GM18870 (cell line): ENCODE measurements at regions not wholly inside any gene's neighbourhood (a gene's known extent, or its start where the extent isn't known, plus 50 kb on each side); places are given as distances from the start of the nearest gene placed in this dataset.

Experiments used
- ATAC-seq: cut with Tn5 transposase; IDR thresholded peaks from one replicate; pipeline ENCODE4 v1.9.1; 2021; ENCODE audit warnings: moderate library complexity; ENCODE audit not compliant: unreplicated experiment

- no peak for ATAC-seq
Observed at GRCh38 chr18:67710639-67711038, 194.1 kb upstream of the DSEL start.

DNA sequence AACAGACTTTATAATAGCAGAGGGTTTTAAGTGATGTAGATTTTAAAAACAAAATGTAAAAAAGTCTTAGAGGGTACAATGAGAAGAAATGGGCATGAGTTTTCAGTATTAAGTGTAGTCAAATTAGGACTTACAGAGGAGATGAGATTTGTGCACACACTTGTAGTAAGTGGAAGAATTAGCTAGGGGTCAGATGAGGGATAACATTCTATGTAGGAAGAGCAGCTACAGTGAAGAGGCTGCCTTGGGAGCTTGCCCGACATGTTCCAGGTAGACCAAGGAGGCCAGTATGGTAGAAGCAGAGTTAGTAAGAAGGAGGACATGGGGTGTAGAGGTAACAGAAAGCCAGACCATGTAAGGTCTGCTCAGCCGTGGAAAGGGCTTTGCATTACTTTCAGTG, 189.2 kb upstream of the DSEL start:
- ATAC-seq, result no peak

DNA sequence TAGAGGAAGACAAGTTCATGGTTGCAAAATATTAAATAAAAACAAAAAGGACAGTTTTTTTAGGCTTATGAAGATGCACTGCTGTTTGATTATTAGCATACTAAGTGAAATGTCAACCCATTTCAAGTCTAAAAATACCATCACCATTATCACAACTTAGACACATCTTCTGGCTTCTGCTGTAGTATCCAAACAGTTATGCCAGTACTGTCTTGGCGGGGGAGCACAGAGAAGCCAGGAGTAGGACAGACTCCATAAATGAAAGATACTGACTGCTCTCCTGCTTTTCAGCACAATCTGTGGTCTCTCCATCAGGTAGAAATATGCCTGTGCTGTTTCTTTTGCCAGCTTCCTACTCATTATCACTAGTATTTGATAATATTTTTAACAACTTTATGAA, 179.2 kb upstream of the DSEL start:
- ATAC-seq, result no peak

DNA sequence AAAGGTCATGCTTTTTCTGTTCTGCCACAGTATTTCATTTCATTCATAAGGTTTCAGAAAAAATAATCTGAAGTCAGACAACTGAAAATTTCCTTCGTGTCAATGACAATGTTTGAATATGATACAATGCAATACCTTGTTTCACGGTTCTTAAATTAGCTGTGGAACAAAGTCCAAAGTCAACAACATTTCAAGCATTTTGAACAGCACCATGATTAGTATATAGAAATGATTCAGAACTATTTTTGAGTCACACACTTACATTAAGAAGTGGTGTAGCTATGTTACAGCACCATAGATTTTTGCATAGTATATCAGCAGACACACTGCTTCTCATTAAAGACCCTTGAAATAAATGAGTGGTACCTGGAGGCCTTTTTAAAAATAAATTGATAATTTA, 178.3 kb upstream of the DSEL start:
- no peak for ATAC-seq

DNA sequence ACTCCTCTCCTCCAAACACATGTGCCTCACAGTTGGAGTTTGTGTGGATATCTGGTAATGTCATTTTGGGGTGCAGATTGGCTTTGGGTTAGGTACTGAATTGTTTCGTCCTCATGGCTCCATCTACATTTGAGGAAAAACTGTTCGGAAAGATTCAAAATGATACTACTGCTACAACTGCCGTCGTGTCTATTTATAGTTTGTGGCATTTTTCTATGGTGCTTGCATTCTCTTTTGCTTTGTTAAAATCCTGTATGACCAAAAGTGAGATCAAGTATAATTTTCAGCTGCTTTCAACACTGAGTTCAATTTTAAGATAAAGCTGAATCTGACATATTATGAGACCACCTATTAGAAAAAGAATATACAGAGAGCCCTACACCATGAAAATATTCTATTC, 176.3 kb upstream of the DSEL start:
- ATAC-seq, result no peak

GRCh38 chr18:67682516-67682915, 166.0 kb upstream of the DSEL start:
- no peak for ATAC-seq

- no peak for ATAC-seq
Observed at GRCh38 chr18:67677489-67677888, 161.0 kb upstream of the DSEL start.

DNA sequence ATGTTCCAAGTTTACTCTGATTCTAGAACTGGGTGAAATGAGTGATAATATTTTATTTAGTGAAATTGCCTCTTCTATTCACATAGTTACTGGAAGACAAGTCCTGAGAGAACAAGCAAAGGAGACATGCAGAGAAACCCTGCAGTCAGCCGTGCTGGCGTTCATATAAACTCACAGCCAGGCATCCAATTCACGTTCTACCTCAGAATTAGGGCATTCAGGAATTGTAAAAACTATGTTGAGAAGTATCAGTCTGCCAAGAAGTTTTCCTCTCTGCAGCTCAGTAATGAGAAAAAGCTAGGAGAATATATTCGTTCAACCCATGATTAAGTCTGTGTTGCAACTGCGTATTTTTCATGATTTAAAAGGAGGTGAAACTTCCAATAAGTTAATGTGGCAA, 156.2 kb upstream of the DSEL start:
- ATAC-seq, result no peak

DNA sequence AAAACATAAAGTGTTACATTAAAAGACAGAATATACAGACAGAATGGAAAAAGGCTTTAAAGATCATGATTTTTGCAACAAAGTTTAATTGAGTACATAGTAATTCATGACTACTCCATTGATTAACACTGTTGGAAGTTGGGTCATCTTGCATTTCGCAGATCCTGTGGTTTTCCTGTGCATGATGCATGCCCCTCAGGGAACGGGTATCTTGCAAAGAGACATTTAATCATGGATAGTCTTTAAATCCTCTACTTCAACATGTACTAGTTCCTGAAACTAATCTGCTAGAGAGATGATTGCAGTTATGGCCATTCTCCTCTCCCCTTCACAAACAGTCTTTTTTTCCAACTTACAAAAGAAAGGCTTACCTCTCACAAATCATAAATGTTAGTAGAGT, 155.6 kb upstream of the DSEL start:
- ATAC-seq, result no peak

DNA sequence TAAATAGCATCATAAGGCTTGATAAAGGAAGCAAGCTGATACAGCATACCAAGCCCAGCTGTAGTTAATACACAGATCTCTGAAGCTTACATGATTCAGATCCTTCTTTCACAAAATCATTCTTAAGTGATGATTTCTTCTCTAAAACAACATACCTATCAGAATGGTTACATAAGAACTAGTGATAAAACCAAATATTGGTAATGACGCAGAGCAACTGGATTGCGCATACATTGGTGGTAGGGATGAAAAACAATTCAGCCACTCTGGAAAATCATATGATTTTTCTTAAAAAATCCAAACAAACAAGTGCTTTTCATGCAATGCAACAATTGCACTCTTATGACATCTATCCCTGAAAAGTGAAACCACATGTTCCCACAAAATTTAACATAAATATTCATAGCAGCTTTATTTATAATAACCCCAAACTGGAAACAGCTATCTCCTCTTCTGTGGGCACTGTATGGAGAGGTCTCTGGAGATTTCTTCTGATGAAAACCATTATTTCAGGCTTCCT, 153.6 kb upstream of the DSEL start:
- ATAC-seq, result no peak

DNA sequence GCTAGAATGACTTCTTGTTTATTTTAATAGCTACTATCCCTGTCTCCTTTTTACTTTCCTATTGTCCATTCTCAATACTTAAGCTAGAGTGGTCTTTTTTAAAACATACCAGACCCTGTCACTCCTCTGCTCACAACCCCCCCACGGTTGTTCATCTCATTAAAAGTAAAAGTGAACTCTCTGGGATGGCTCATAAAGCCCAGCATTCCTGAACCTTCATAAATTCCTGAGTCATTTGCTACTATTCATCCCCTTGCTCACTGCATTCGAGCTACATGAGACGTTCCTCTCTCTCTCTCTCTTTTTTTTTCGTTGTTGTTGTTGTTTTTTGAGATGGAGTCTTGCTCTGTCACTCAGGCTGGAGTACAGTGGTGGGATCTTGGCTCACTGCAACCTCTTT, 148.7 kb upstream of the DSEL start:
- ATAC-seq, result no peak

- ATAC-seq, result no peak
Observed at GRCh38 chr18:67662996-67663395, 146.5 kb upstream of the DSEL start.

- ATAC-seq, result no peak
Observed at GRCh38 chr18:67661555-67661954, 145.0 kb upstream of the DSEL start.

GRCh38 chr18:67654101-67654500, 137.6 kb upstream of the DSEL start:
- ATAC-seq, result no peak

DNA sequence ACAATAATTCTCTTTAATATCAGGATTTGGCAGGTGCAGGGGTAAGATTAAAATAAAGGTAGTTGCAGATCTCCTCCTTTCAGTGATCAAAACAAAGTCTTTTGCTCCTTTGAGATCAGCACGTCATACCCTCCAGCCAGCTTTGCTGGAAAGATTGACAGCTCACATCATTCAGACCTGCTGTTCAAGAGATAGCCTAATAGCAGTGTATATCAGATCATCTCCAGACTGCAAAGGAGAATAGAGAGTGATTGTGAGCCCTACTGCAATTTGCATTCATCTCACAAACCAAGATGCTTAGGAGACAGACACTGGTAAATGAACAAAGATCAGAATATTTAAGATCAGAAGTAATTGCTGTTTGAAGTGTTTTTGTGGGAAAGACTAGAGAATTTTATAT, 135.8 kb upstream of the DSEL start:
- ATAC-seq, result no peak

- no peak for ATAC-seq
Observed at GRCh38 chr18:67651438-67651837, 134.9 kb upstream of the DSEL start.

- ATAC-seq, result no peak
Observed at GRCh38 chr18:67650686-67651385, 134.3 kb upstream of the DSEL start.

GRCh38 chr18:67646890-67647289, 130.4 kb upstream of the DSEL start:
- no peak for ATAC-seq

- ATAC-seq, result no peak
Observed at GRCh38 chr18:67644226-67644625, 127.7 kb upstream of the DSEL start.

DNA sequence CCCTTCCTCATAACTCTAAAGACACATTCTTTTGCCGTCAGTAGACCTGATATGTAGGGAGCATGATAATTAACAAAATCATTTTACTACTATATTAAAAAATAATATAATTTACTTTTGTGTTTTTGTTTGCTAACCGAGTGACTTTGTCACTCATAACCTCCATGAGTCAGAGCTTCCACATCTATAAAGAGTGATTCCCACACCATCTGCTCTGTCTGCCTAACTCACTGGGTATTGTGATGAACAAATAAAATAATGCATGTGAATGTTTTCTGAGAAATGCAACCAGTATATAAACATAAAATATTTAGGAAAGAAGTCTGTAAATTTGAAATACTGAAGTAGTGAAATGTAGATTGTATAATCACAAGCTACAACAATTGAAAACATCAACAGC, 123.4 kb upstream of the DSEL start:
- no peak for ATAC-seq

DNA sequence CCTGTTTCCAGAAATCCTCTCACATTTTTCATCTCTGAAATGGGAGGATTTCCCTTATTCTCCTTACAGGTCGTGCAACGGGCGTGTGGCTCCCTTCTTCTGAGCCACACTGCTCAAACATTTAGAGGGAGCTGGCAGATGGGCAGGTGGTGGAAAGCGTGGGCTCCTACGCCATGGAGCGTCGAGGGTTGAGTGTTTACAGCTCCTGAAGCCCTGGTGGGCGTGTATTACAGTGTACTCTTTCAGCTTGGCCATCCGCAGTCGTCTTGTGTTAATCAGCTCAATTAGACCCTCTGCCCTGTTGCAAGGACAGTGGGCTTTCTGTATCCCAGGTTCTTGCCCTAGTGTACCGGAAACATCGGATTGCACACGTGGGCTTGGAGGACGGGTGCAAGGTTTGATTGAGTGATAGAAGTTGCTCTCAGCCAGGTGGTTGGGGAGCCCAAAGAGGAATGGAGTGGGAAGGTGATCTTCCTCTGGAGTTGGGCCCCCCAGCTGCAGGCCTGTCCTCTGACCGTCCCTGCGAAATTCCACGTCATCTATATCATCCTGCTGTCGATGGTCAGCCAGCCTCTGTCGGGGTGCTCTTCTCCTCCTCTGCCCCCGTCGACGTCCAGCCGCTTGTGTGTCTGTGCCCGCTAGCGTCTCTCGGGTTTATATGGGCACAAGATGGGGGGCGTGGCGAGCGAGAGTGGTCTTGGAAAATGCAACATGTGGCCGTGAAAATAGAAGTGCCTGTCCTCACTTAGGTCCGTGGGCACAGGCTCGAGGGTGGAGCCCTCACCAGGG, 120.3 kb upstream of the DSEL start:
- no peak for ATAC-seq

DNA sequence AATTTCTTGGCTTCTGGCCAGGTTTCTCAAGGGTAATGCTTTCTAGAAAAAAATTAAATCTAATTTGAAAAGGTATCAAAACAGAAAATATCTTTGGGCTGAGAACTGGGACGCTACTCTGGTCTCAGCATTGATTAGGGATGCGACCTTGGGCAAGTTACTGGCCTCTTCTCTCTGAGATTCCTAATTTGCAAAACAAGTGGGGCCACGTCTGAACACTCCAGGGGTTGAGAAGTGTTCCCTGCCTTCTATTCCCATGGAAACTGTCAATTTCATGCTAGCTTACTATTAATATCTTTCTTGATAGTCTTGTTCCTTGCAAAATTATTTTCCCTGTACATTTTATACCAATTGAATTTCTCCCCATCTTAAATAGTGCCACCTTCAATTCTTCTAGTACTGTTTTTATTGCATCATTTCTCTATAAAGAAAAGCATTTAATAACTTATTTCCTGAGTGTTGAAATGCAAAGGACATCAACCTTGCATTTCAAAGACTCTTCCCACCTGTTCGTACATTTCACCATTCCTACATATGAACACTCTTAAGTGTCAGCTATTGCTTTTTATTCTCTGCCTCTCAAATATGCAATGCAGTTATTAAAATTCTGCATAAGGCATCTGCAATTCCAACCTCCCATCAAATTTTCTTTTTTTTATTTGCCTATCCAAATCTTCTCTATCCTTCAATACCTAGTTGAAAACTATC, 118.3 kb upstream of the DSEL start:
- no peak for ATAC-seq
